Osteocyte (in vitro differentiated cells): ENCODE measurements at regions not wholly inside any gene's neighbourhood (a gene's known extent, or its start where the extent isn't known, plus 50 kb on each side); places are given as distances from the start of the nearest gene placed in this dataset.

ENCODE experiments used
- DNase-seq: peaks from one replicate; pipeline ENCODE4 v3.0.0; 2021; ENCODE audit warnings: mixed read lengths; ENCODE audit not compliant: unreplicated experiment; ENCODE audit errors: extremely low spot score
- H3K27ac Mint-ChIP-seq: one replicate; pipeline ENCODE4 v1.8.0; 2021; ENCODE audit warnings: mild to moderate bottlenecking, mixed read lengths; ENCODE audit not compliant: unreplicated experiment
- H3K27me3 Mint-ChIP-seq: one replicate; pipeline ENCODE4 v1.8.0; 2021; ENCODE audit warnings: mixed read lengths; ENCODE audit not compliant: unreplicated experiment
- H3K36me3 Mint-ChIP-seq: one replicate; pipeline ENCODE4 v1.8.0; 2021; ENCODE audit warnings: mixed read lengths; ENCODE audit not compliant: unreplicated experiment
- H3K4me1 Mint-ChIP-seq: one replicate; pipeline ENCODE4 v1.8.0; 2021; ENCODE audit warnings: mixed read lengths; ENCODE audit not compliant: unreplicated experiment
- H3K4me3 Mint-ChIP-seq: one replicate; pipeline ENCODE4 v1.8.0; 2021; ENCODE audit warnings: mild to moderate bottlenecking, moderate library complexity, mixed read lengths; ENCODE audit not compliant: unreplicated experiment
- H3K9me3 Mint-ChIP-seq: one replicate; pipeline ENCODE4 v1.8.0; 2021; ENCODE audit warnings: mixed read lengths; ENCODE audit not compliant: unreplicated experiment
- TF ChIP-seq, protein P1 (sequence below): fragments of 200-600 bp; sonication (generic); IDR thresholded peaks from 2 replicates; pipeline ENCODE4 v1.5.0; 2021; ENCODE audit warnings: antibody characterized with exemption, mild to moderate bottlenecking, moderate library complexity

DNA sequence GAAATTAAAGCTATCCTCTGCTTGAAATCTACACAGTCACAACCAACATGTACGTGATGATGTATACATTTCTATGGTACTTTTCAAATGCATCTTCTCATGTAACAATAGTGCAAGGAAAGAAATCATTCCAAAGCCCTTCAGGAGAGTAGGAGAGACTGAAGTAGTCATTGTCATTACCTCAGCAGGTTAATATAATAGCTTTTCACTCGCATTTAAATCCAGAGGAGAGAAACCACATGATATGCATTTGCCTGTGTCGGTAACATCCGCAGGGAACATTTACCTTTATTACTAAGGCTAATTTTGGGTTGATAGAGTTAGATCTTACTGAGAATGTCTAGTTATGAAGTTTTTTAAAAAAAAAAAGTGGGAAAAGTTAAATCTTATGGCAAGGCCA lies 186.6 kb upstream of the DTNBP1 start:
- TF ChIP-seq, protein P1, sequence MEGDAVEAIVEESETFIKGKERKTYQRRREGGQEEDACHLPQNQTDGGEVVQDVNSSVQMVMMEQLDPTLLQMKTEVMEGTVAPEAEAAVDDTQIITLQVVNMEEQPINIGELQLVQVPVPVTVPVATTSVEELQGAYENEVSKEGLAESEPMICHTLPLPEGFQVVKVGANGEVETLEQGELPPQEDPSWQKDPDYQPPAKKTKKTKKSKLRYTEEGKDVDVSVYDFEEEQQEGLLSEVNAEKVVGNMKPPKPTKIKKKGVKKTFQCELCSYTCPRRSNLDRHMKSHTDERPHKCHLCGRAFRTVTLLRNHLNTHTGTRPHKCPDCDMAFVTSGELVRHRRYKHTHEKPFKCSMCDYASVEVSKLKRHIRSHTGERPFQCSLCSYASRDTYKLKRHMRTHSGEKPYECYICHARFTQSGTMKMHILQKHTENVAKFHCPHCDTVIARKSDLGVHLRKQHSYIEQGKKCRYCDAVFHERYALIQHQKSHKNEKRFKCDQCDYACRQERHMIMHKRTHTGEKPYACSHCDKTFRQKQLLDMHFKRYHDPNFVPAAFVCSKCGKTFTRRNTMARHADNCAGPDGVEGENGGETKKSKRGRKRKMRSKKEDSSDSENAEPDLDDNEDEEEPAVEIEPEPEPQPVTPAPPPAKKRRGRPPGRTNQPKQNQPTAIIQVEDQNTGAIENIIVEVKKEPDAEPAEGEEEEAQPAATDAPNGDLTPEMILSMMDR, result no peak
- Mint-ChIP-seq H3K27ac (no peak overlapping the region), H3K27me3 (peaks cover 5% of the 10 kb centered on the region), H3K36me3 (no peaks in the 10 kb centered on the region), H3K4me1 (peaks cover 1% of the 10 kb centered on the region), H3K4me3 (no peak overlapping the region), H3K9me3 (no peaks in the 10 kb centered on the region)
- DNase-seq, result no peak

DNA sequence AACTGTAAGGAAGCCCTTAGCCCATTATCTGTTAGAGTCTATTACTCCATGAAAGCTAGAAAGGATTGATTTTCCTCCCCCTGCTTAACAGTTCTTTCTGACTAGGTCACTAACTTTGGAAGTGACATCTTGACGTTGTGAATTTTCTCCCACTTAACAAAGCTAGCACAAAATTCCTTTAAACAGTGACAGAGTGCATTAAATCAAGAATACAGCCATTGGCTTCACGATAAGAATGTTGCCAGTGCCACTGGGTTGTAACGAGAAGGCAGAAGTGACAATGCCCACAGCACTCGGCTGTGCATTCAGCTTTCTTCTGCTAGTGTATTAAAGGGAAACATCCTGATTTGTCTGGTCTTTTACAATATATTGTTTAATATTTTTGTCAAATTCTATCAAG lies 182.7 kb upstream of the DTNBP1 start:
- TF ChIP-seq, protein P1, result no peak
- no peak overlapping the region for H3K4me3 Mint-ChIP-seq
- H3K9me3 Mint-ChIP-seq, result no peaks in the 10 kb centered on the region
- peaks cover 19% of the 10 kb centered on the region for H3K4me1 Mint-ChIP-seq
- H3K27ac Mint-ChIP-seq, result no peak overlapping the region
- H3K27me3 Mint-ChIP-seq, result no peaks in the 10 kb centered on the region
- no peak for DNase-seq
- no peaks in the 10 kb centered on the region for H3K36me3 Mint-ChIP-seq

DNA sequence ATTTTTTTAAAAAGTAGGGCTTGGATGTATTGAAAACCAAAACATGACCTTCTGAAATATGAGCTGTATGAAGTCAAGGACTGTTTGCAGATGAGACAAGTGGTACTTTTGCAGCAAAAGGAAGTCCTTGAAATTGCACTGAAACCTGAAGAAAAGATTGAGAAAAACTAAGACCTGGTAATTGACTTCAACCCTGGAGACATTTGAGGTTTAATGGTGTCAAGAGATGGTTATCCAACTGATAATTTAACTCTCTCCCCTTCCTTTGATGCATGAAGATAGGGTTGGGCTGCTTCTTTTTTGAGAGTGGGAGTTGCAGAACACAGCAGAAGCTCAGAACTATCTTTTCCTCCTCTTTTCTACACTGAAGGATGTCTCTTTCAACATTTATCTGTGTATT lies 180.9 kb upstream of the DTNBP1 start:
- Mint-ChIP-seq H3K4me3 (no peak overlapping the region), H3K27me3 (peaks cover 5% of the 10 kb centered on the region), H3K9me3 (no peaks in the 10 kb centered on the region), H3K36me3 (no peaks in the 10 kb centered on the region), H3K4me1 (peaks cover 19% of the 10 kb centered on the region), H3K27ac (no peak overlapping the region)
- TF ChIP-seq, protein P1, result no peak
- no peak for DNase-seq

DNA sequence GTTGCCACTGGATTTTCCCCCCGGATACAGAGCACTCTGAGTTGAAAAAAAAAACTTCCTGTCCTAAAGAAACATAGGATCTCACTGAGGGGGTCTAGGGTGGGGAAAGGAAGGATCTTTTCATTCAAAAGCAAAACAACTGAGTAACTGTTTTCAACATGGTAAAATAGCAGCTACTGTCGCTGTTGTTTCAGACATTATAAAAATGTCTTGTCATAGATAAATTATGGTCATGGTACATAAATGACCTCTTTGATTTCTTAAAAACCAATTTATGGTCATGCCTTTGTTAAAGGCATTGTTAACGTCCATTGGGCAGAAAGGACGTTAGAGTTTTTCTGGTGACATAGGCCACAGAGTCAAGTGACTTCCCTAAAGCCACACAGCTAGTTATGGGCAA lies 180.4 kb upstream of the DTNBP1 start:
- Mint-ChIP-seq H3K9me3 (no peaks in the 10 kb centered on the region), H3K36me3 (no peaks in the 10 kb centered on the region), H3K4me3 (no peak overlapping the region), H3K27ac (peak overlapping the region; percentile 12), H3K27me3 (peaks cover 5% of the 10 kb centered on the region), H3K4me1 (peaks cover 19% of the 10 kb centered on the region)
- TF ChIP-seq, protein P1, result no peak
- no peak for DNase-seq

DNA sequence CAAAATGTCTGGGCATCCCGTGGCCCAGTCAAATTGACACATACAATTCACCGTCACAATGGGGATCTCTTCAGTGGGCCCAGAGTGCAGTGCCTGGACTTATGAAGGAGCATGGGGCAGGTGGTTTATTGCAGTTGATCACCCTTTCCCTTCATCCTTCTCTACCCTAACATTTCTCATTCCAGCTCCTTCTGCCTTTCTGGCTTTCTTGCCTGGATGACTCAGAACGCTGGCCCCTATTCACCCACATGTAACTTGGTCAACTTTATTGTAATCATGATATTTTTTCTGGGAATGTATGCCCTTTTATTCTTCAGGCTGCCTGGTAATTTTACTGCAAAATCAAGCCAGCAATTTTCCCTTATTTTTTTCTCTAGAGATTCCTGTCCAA lies 179.9 kb upstream of the DTNBP1 start:
- TF ChIP-seq, protein P1, result no peak
- H3K27me3 Mint-ChIP-seq, result peaks cover 9% of the 10 kb centered on the region
- no peak overlapping the region for H3K27ac Mint-ChIP-seq
- no peak for DNase-seq
- no peak overlapping the region for H3K4me3 Mint-ChIP-seq
- H3K4me1 Mint-ChIP-seq, result peaks cover 19% of the 10 kb centered on the region
- no peaks in the 10 kb centered on the region for H3K36me3 Mint-ChIP-seq
- H3K9me3 Mint-ChIP-seq, result no peaks in the 10 kb centered on the region
